ENCODE measurements at regions not wholly inside any gene's neighbourhood (a gene's known extent, or its start where the extent isn't known, plus 50 kb on each side); places are given as distances from the start of the nearest gene placed in this dataset.

- TF ChIP-seq CTCF (IDR thresholded peaks at IDR 0.05), result no peak
- no peak for TF ChIP-seq POLR2A (IDR thresholded peaks at IDR 0.05)
Observed at GRCh38 chr6:45714006-45714730, 301.5 kb downstream of the CLIC5 start.
